Brain microvascular endothelial cell (primary cell): ENCODE measurements at regions not wholly inside any gene's neighbourhood (a gene's known extent, or its start where the extent isn't known, plus 50 kb on each side); places are given as distances from the start of the nearest gene placed in this dataset.

Experiments
- DNase-seq: peaks from one replicate; pipeline ENCODE4 v3.0.0-alpha.2; 2020
- H3K27ac ChIP-seq: fragments of 250-450 bp; sonication (Bioruptor Pico); 2 replicates; pipeline ENCODE4 v1.5.1; 2020; ENCODE audit warnings: mild to moderate bottlenecking, moderate library complexity
- H3K27me3 ChIP-seq: fragments of 250-450 bp; sonication (Bioruptor Pico); replicated peaks from 2 replicates; pipeline ENCODE4 v1.5.1; 2020; ENCODE audit warnings: mild to moderate bottlenecking
- H3K36me3 ChIP-seq: fragments of 250-450 bp; sonication (Bioruptor Pico); replicated peaks from 2 replicates; pipeline ENCODE4 v1.5.1; 2020; ENCODE audit warnings: mild to moderate bottlenecking
- H3K4me3 ChIP-seq: 2 replicates; pipeline ENCODE4 v1.5.1; 2011; ENCODE audit warnings: low read depth, mild to moderate bottlenecking, control low read depth, low read length, moderate library complexity
- CTCF ChIP-seq: IDR thresholded peaks from 2 replicates; pipeline ENCODE4 v1.5.1; 2011; ENCODE audit warnings: low read depth, mild to moderate bottlenecking, moderate library complexity, low read length, control low read depth, inconsistent platforms; ENCODE audit errors: missing control alignments
- in situ Hi-C: cut with HindIII; loops from 2 replicates; pipeline ENCODE4 v1.10.0; 2017; ENCODE audit warnings: low sequenced_read_pairs, low pct_ligation_motif_present

DNA sequence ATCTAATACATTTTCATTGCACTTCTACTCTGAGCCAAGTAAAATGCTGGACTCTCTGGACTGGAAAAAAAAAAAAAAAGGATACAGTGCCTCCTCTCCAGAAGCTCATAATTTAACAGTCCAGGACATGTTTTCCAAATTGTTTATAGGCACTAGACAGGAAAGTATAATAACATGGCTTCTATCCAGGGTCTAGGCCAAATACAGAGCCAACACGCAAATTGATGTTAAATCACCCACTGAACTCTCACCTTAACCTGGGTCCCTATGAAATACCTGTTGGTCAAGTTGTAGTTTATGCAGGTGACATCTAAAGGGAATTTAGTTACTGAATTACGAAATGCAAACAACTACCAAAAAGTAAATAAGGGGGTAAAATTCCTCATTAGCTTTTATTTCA, 428.7 kb upstream of the LUZP2 start:
- no peaks in the 10 kb centered on the region for H3K27me3 ChIP-seq
- H3K36me3 ChIP-seq = no peaks in the 10 kb centered on the region
- no peak for TF ChIP-seq CTCF
- H3K27ac ChIP-seq = no peak overlapping the region
- no peak for DNase-seq
- in situ Hi-C loops = no loop called here
- H3K4me3 ChIP-seq = no peak overlapping the region

DNA sequence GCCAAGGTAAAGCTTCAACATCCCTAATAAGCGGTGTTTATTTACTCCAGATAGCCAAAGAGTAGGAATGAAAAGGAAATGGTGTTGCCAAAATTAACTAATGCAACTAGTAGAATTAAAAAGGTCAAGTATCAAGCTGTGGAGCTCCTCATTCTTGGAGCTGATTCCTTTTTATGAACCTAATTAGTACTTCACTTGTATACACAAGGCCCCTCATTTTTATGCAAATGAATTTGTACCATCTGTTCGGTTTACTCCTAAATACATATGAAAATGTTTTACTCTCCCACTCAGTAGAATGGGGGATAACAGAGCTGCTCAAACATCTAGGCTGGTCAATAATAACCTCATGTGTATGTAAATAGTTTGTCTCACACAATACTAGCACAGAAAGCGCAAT, 426.4 kb upstream of the LUZP2 start:
- TF ChIP-seq CTCF = no peak
- Histone ChIP-seq H3K27me3 (no peaks in the 10 kb centered on the region), H3K4me3 (no peak overlapping the region), H3K27ac (no peak overlapping the region), H3K36me3 (no peaks in the 10 kb centered on the region)
- in situ Hi-C loops = no loop called here
- no peak for DNase-seq

GRCh38 chr11:24078018-24078417, 418.8 kb upstream of the LUZP2 start:
- TF ChIP-seq CTCF = no peak
- Histone ChIP-seq H3K27me3 (no peaks in the 10 kb centered on the region), H3K4me3 (no peak overlapping the region), H3K27ac (no peak overlapping the region), H3K36me3 (no peaks in the 10 kb centered on the region)
- DNase-seq = no peak
- in situ Hi-C loops = no loop called here

DNA sequence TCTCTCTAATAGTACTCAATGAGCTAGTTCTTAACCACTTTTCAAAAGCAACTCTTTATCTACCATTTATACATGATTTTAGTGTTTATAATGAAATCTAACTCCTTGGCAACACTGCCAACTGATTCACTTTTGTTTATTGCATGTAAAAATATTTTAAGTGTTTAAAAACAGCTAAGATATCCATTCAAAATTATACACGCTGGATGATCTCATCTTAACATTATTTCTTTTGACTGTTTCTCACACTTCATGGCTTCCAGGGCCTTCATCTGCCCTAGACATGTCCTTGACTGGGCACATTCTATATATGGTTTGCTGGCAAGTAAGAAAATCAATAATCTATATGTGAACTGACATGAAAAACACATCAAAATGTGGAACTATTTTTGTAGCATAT, 414.6 kb upstream of the LUZP2 start:
- H3K27ac ChIP-seq = no peak overlapping the region
- H3K36me3 ChIP-seq = no peaks in the 10 kb centered on the region

GRCh38 chr11:24082860-24083259, 414.0 kb upstream of the LUZP2 start:
- no peak for DNase-seq
- in situ Hi-C loops = no loop called here
- TF ChIP-seq CTCF = no peak
- Histone ChIP-seq H3K27me3 (no peaks in the 10 kb centered on the region), H3K36me3 (no peaks in the 10 kb centered on the region), H3K27ac (no peak overlapping the region), H3K4me3 (no peak overlapping the region)

More for the DNA sequence above, 414.6 kb upstream of the LUZP2 start:
- no peaks in the 10 kb centered on the region for H3K27me3 ChIP-seq
- no peak for TF ChIP-seq CTCF
- in situ Hi-C loops = no loop called here
- H3K4me3 ChIP-seq = no peak overlapping the region
- no peak for DNase-seq

GRCh38 chr11:24084956-24085355, 411.9 kb upstream of the LUZP2 start:
- DNase-seq = no peak
- no peak for TF ChIP-seq CTCF
- Histone ChIP-seq H3K4me3 (no peak overlapping the region), H3K36me3 (no peaks in the 10 kb centered on the region), H3K27ac (no peak overlapping the region), H3K27me3 (no peaks in the 10 kb centered on the region)
- in situ Hi-C loops = no loop called here
